ENCODE measurements at regions not wholly inside any gene's neighbourhood (a gene's known extent, or its start where the extent isn't known, plus 50 kb on each side); places are given as distances from the start of the nearest gene placed in this dataset.
A peak's percentile ranks its signal among the peaks of the same experiment; 100 is the strongest.

GRCh38 chr16:49121636-49122035 lies 160.0 kb downstream of the CBLN1 start:
- DNase-seq: no peak

DNA sequence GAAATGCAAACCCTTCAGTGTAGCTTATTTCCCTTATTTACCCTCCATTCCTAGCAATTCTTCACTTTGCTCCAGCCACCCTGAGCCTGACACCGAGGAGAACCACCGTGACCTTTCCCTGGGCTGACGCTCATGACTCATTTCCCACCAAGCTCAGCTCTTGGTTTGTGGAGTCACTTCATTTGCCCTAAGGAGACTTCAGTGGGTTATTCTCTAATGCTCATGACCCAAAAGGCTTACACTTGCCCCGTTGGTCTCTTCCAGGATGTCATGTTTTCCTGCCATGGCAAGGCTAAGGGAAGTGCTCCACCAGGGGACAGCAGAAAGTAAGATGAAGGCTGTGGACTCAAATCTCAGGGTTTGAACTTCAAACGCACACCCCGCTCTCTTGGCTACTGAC lies 161.0 kb downstream of the CBLN1 start:
- DNase-seq: no peak

- no peak for DNase-seq
Measured at GRCh38 chr16:49116873-49117272, 164.8 kb downstream of the CBLN1 start.

DNA sequence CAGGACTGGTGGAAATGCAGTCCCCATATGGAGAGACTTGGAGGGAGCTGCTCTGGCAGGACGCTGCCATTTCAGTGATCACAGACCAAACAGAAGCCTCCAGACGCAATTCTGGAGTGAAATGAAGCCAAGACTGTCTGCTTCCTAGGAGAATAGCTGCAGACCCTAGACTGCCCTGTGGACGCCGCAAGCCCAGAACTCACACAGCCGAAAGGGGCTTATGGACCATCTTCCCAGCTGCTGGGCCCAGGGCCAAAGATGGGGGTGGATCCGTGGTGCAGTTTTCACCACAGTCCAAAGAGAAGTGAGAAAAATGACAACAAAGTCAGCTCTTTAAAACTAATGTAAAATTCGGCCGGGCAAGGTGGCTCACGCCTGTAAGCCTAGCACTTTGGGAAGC lies 165.7 kb downstream of the CBLN1 start:
- DNase-seq: no peak

- peak in 1 of 2 experiments; percentile 35 for DNase-seq
Measured at GRCh38 chr16:49112754-49113153, 168.9 kb downstream of the CBLN1 start.

DNA sequence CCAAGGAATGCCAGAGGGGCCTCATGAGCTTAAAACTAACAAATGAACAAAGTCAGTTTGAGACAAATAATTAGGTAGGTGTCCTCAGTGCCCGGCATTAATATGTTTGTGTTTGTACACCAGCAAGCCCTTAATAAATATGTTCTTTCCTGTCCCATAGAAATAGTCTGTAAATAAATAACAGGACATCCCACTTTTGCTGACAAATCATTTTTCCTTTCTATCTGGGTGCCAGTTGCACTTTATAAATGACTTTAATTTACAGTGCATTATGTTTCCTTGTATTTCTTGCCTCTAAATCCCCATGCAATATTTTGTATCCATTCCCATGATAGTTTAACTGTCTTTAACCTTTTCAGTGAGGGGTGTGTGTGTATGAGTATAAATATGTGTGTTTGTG lies 170.3 kb downstream of the CBLN1 start:
- DNase-seq: no peak

GRCh38 chr16:49108611-49109010 lies 173.0 kb downstream of the CBLN1 start:
- DNase-seq: no peak

- DNase-seq: no peak
Measured at GRCh38 chr16:49103298-49103697, 178.3 kb downstream of the CBLN1 start.

GRCh38 chr16:49101997-49102396 lies 179.6 kb downstream of the CBLN1 start:
- no peak for DNase-seq

DNA sequence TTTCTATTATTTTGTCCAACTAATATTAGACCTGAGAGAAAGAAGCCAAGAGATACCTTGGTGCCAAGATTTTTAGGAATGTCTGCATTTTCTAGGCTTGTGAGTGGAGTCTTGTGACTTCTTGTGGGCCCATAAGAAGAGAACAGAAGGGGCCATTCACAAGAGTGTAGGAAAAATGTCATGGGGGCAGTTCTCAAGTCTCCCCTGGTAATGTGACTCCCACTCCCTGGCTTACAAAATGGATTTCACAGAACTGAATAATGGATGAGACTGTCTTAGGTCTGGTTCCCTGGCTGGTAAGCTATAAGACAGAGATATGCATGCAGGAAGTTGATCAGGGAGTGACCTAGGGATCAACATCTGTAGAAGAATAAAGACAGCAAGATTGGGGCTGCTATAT lies 181.3 kb downstream of the CBLN1 start:
- no peak for DNase-seq

DNA sequence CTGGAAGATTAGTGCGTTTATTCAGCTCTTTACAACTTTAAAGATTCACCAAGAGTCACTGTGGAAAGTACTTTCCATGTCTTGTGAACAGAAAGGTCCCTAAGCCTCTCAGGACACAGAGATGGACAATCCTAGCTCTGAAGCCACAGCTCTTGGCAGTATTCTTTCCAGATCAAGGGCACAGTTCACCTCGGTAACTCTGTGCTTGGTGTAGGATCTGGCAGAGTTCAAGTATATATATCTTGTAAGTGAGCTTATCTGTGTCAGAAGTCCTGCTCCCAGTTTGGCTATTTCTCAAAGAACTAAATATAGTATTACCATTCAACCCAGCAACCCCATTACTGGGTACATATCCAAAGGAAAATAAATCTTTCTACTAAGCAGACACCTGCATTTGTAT lies 183.7 kb downstream of the CBLN1 start:
- DNase-seq: no peak

- no peak for DNase-seq
Measured at GRCh38 chr16:49096176-49096945, 185.3 kb downstream of the CBLN1 start.

DNA sequence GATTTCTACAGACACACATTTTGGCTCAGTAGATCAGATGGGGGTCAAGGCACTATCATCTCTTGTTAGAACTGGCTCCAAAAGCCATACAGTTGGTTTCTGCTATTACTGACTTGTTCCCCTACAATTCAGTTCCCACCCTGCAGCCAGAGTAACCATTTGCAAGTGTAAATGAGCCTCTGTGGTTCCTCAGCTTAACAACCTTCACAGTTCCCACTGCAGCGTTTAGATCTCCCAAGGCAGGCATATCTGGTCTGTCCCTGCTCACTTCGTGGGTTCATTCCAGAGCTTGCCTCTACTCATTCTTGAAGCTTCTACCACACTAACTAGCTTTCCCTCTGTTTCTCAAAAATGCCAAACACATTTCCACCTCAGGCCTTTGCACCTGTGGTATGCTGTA lies 186.1 kb downstream of the CBLN1 start:
- no peak for DNase-seq

DNA sequence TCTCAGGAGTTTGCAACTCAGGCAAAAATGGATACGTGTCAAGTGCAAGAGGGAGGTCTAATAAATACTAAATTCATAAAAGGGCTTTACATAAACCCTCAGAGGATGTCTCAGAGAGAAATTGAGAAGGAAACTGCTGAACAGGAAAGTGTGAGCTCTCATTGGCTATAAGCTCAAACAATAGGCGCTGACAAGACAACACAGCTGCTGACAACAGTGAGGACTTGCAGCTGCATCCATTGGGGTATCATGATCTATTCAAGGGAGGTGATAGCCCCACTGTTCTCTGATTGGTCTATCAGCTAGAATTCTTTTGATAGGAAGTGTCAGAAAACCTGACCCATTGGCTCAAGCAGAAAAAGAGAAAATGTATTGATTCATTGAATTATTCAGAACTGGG lies 187.2 kb downstream of the CBLN1 start:
- no peak for DNase-seq

GRCh38 chr16:49093939-49094338 lies 187.7 kb downstream of the CBLN1 start:
- no peak for DNase-seq

- DNase-seq: no peak
Measured at GRCh38 chr16:49092704-49093103, 188.9 kb downstream of the CBLN1 start.

DNA sequence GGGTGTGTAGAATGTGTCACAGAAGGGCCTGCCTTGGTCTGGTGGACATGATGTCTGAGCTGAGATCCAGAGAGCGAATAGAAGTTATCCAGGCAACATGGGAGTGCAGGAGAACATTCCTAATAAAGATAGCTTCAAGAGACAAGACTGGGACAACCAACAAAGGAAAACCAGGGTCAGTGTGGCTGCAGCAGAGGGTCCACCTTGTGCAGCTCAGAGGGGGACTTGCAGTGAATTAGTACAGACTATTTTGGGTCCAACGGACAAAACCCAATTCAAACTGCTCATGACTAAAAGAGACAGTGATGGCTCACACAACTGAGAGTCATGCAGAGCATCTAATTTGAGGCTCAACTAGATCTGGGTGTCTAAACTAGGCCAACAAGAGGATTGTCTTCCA lies 192.1 kb downstream of the CBLN1 start:
- no peak for DNase-seq

DNA sequence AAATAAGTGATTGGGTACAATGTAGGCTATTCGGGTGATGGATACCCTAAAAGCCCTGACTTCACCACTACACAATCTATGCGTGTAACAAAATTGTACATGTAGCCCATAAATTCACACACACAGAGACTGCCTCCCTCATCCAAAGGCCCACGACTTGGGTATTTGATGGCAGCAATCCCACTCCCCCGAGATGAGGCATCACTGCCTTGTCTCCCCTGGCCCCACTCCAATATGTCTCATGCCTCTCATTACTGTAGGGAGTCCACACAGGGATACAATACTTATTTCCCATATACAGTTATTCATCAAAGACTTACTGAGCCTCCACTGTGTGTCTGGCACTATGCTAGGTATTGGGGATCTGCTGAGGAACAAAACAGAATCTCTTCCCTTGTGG lies 192.6 kb downstream of the CBLN1 start:
- no peak for DNase-seq

GRCh38 chr16:49085686-49086085 lies 196.0 kb downstream of the CBLN1 start:
- no peak for DNase-seq

DNA sequence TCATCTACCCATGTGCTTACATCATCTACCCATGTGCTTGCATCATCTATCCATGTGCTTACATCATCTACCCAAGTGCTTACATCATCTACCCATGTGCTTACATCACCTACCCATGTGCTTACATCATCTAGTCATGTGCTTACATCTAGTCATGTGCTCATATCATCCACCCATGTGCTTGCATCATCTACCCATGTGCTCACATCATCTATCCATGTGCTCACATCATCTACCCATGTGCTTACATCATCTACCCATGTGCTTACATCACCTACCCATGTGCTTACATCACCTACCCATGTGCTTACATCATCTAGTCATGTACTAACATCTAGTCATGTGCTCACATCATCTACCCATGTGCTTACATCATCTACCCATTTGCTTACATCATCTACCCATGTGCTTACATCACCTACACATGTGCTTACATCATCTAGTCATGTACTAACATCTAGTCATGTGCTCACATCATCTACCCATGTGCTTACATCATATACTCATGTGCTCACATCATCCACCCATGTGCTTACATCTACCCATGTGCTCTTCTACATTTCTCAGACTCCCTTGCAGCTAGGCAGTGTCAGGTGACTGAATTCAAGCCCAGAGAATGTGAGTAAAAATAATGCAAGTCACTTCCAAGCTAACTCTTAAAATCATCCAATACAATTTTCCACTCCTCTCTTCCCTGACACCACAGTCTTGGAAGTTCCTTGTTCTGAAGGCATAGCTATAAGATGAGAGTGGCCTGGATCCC lies 196.8 kb downstream of the CBLN1 start:
- DNase-seq: no peak

DNA sequence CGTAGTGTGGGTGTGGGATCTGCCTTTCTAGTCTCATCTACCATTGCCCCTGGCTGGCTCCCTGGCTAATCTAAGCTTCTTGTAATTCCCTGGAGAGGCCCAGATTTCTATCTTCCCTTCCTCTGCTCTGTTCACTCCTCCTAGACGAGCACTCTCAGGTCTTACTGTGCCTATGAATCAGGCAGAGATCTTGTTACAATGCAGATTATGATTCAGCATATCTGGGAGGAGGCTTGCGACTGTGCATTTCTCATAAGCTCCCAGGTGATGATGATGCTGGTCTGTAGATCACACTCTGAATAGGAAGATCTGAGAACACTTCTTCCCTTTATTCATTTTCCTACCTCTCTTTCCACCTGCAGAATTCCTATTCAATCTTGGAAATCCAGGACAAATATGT lies 200.1 kb downstream of the CBLN1 start:
- DNase-seq: no peak

- no peak for DNase-seq
Measured at GRCh38 chr16:49081086-49081485, 200.6 kb downstream of the CBLN1 start.

DNA sequence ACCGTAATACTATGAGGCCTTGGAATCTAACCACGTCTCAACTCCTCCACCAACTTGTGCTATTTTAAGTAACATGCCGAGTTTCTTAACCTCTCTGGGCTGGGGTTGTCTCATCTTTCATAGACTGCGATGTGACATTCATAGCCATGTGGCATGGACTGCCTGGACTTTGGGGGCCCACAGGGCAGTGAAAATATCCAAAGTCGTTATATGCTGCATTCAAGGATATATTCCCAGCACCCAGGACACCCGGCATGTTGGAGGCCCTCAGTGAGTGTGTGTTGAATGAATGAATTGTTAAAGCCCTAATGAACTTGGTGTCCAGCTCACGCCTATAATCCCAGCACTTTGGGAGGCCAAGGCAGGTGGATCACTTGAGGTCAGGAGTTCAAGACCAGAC lies 203.1 kb downstream of the CBLN1 start:
- DNase-seq: no peak

GRCh38 chr16:49078104-49078503 lies 203.5 kb downstream of the CBLN1 start:
- DNase-seq: no peak

DNA sequence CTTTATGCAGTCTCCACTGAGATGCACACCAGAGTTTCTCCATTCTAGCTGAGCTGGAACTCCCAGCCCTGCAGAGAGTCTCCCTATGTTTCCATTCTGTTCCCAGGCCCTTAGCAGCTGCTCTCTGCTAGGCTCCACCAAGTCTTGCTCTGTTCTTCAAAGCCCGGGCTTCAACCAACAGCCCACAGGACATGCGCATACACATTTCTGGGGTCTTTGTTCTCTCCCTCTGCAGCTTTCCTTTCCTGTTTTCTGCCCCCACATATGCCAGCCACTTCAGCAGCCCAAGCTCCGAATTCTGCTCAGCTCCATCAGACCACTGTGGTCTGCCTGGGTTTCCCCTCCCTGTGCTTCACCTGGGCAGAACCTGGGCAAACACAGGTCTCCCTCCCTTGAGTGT lies 205.9 kb downstream of the CBLN1 start:
- DNase-seq: no peak

All from cerebellar nuclear complex (tissue), 1 donor.